GM12865 (cell line): ENCODE measurements at regions not wholly inside any gene's neighbourhood (a gene's known extent, or its start where the extent isn't known, plus 50 kb on each side); places are given as distances from the start of the nearest gene placed in this dataset.
A peak's percentile ranks its signal among the peaks of the same experiment; 100 is the strongest.
"Not testable (repeated sequence)": the region's sequence is repeated elsewhere in the genome, so short reads cannot be mapped to it uniquely, and the experiment has no call there.

Experiments used
- DNase-seq: peaks from one replicate; pipeline ENCODE4 v3.0.0; 2010; ENCODE audit warnings: low read depth
- H3K4me3 ChIP-seq: 2 replicates; pipeline ENCODE4 v1.5.1; 2011; ENCODE audit warnings: mild to moderate bottlenecking, low read depth, low read length, control low read depth
- CTCF ChIP-seq: IDR thresholded peaks from 2 replicates; pipeline ENCODE4 v1.5.1; 2011; ENCODE audit warnings: low read length, control low read depth, low read depth, inconsistent platforms; ENCODE audit not compliant: insufficient read depth; ENCODE audit errors: missing control alignments

- no peak for TF ChIP-seq CTCF
- no peak overlapping the region for H3K4me3 ChIP-seq
- no peak for DNase-seq
Observed at GRCh38 chr3:194036842-194037241, 99.1 kb upstream of the HES1 start.

GRCh38 chr3:194038346-194038745 is 97.6 kb upstream of the HES1 start:
- not testable (repeated sequence) for H3K4me3 ChIP-seq, DNase-seq

GRCh38 chr3:194038960-194039359 is 97.0 kb upstream of the HES1 start:
- DNase-seq, result no peak
- no peak for TF ChIP-seq CTCF

GRCh38 chr3:194040516-194041273 is 95.3 kb upstream of the HES1 start:
- no peak for TF ChIP-seq CTCF
- no peak for DNase-seq
- no peak overlapping the region for H3K4me3 ChIP-seq

More at GRCh38 chr3:194038960-194039359, 97.0 kb upstream of the HES1 start:
- H3K4me3 ChIP-seq, result no peak overlapping the region

GRCh38 chr3:194042927-194043326 is 93.0 kb upstream of the HES1 start:
- no peak for TF ChIP-seq CTCF
- H3K4me3 ChIP-seq, result no peak overlapping the region
- DNase-seq, result no peak

- TF ChIP-seq CTCF, result no peak
- no peak overlapping the region for H3K4me3 ChIP-seq
- DNase-seq, result no peak
Observed at GRCh38 chr3:194043516-194043915, 92.4 kb upstream of the HES1 start.

GRCh38 chr3:194045289-194045688 is 90.7 kb upstream of the HES1 start:
- peak; percentile 71 for DNase-seq
- TF ChIP-seq CTCF, result no peak
- H3K4me3 ChIP-seq, result no peak overlapping the region
